GM18868 (cell line): ENCODE measurements at regions not wholly inside any gene's neighbourhood (a gene's known extent, or its start where the extent isn't known, plus 50 kb on each side); places are given as distances from the start of the nearest gene placed in this dataset.
"Not testable (repeated sequence)": the region's sequence is repeated elsewhere in the genome, so short reads cannot be mapped to it uniquely, and the experiment has no call there.

Experiments
- ATAC-seq: cut with Tn5 transposase; IDR thresholded peaks from one replicate; pipeline ENCODE4 v1.9.1; 2021; ENCODE audit warnings: mild to moderate bottlenecking, moderate library complexity; ENCODE audit not compliant: unreplicated experiment

- ATAC-seq = peak; percentile 78
Measured at GRCh38 chr6:141463237-141463977, 669.3 kb upstream of the GJE1 start.

- no peak for ATAC-seq
Measured at GRCh38 chr6:141460743-141461484, 671.8 kb upstream of the GJE1 start.

- ATAC-seq = not testable (repeated sequence)
Measured at GRCh38 chr6:141460245-141460644, 672.5 kb upstream of the GJE1 start.

- not testable (repeated sequence) for ATAC-seq
Measured at GRCh38 chr6:141457984-141458383, 674.7 kb upstream of the GJE1 start.

GRCh38 chr6:141452354-141452686 lies 680.4 kb upstream of the GJE1 start:
- no peak for ATAC-seq

- ATAC-seq = no peak
Measured at GRCh38 chr6:141451511-141452353, 681.0 kb upstream of the GJE1 start.

- no peak for ATAC-seq
Measured at GRCh38 chr6:141451181-141451510, 681.6 kb upstream of the GJE1 start.

GRCh38 chr6:141445928-141446628 lies 686.6 kb upstream of the GJE1 start:
- ATAC-seq = no peak

- no peak for ATAC-seq
Measured at GRCh38 chr6:141443668-141444289, 688.9 kb upstream of the GJE1 start.

- no peak for ATAC-seq
Measured at GRCh38 chr6:141443032-141443431, 689.7 kb upstream of the GJE1 start.

- ATAC-seq = no peak
Measured at GRCh38 chr6:141439513-141439912, 693.2 kb upstream of the GJE1 start.

- no peak for ATAC-seq
Measured at GRCh38 chr6:141437685-141438084, 695.0 kb upstream of the GJE1 start.

GRCh38 chr6:141437011-141437410 lies 695.7 kb upstream of the GJE1 start:
- no peak for ATAC-seq

- ATAC-seq = no peak
Measured at GRCh38 chr6:141426400-141426980, 706.2 kb upstream of the GJE1 start.

GRCh38 chr6:141421378-141421777 lies 711.3 kb upstream of the GJE1 start:
- ATAC-seq = no peak

GRCh38 chr6:141418076-141418475 lies 714.6 kb upstream of the GJE1 start:
- ATAC-seq = no peak

- no peak for ATAC-seq
Measured at GRCh38 chr6:141415896-141416295, 716.8 kb upstream of the GJE1 start.

GRCh38 chr6:141413196-141413595 lies 719.5 kb upstream of the GJE1 start:
- no peak for ATAC-seq

GRCh38 chr6:141406761-141407160 lies 726.0 kb upstream of the GJE1 start:
- no peak for ATAC-seq

- ATAC-seq = no peak
Measured at GRCh38 chr6:141403827-141404226, 728.9 kb upstream of the GJE1 start.
